ENCODE measurements at regions not wholly inside any gene's neighbourhood (a gene's known extent, or its start where the extent isn't known, plus 50 kb on each side); places are given as distances from the start of the nearest gene placed in this dataset.

GRCh38 chr4:144302704-144303536 is 162.4 kb upstream of the GYPA start:
- no peak for DNase-seq (ENCODE audit: low read depth)

- no peak for DNase-seq (ENCODE audit: low read depth)
Measured at GRCh38 chr4:144304025-144304424, 163.5 kb upstream of the GYPA start.

DNA sequence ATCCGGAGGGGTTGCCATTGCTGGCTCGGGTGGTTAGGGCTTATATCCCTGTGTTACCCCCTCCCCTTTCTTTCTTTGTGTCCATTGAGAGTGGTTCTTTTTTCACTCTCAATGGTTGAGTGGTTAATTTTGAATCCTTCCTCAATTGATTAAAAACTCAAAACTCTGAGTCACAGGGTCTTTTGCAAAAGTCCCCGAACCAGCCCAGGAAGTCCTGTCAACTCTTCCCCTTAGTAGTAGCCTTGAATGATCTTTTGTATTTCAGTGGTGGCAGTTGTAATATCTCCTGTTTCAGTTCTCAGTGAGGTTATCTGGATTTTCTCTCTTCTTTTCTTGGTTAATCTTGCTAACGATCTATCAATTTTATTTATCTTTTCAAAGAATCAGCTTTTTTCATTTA is 170.0 kb upstream of the GYPA start:
- no peak for DNase-seq (ENCODE audit: low read depth)

- no peak for DNase-seq (ENCODE audit: low read depth)
Measured at GRCh38 chr4:144313370-144313769, 172.9 kb upstream of the GYPA start.

GRCh38 chr4:144316869-144317268 is 176.4 kb upstream of the GYPA start:
- no peak for DNase-seq (ENCODE audit: low read depth)

- no peak for DNase-seq (ENCODE audit: low read depth)
Measured at GRCh38 chr4:144318797-144319196, 178.3 kb upstream of the GYPA start.

GRCh38 chr4:144336633-144337032 is 196.1 kb upstream of the GYPA start:
- no peak for DNase-seq (ENCODE audit: low read depth)

GRCh38 chr4:144338148-144338547 is 197.6 kb upstream of the GYPA start:
- no peak for DNase-seq (ENCODE audit: low read depth)

DNA sequence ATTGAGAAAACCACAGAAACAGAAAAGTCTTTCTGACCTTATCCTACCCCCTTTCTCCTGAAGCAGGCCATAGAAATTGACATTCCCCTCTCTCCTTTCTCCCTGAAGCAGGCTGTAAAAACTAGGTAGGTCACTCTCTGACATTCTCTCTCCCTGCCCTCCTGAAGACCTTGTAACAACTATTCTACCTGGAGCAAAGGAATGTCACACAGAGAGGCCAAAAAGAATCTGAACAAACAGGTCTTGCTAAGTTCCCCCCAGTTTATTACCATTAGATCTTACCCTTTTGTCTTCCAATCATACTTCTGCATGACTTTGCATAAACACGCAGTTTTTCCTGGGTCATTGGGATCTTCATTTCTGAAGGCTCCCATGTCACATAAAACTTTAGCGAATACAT is 198.3 kb upstream of the GYPA start:
- DNase-seq (ENCODE audit: low read depth) = no peak

GRCh38 chr4:144340931-144341330 is 200.4 kb upstream of the GYPA start:
- no peak for DNase-seq (ENCODE audit: low read depth)

DNA sequence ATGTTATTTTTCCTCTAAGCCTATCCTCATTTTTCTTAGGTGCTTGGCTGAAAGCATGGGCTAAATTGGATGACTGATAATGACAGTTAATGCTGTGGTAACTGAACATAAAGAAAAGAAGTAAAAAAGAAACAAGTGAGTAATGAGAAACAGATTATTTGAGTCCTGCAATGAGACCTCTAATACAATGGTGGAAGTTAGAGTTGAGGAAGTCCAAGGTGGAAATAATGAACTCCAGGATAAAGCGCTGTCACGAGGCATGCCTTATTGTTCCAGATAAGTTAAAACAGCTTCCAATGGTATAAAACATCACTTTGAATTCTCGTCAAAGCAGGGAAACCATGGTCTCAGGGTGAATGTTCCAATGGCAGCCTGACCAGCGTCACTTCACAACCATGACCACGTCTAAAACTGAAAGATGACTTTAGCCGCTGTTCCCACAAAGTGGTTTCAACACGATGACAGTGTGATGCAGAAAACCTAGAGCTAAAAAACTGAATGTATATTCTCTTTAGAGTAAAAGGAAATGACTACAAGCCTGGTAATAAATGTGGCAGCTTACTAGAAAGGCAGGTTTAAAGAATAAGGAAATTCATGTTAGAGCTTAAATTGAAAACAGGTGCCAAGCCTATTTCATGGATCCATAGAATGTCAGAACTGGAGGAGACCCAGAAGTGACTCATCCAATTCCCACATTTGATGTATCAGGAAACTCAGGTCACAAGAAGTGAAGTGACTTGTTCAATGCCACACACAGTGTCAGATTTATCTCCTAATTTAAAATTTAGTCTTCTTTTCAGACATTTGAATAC is 202.6 kb upstream of the GYPA start:
- no peak for DNase-seq (ENCODE audit: low read depth)

GRCh38 chr4:144347121-144347520 is 206.6 kb upstream of the GYPA start:
- no peak for DNase-seq (ENCODE audit: low read depth)

GRCh38 chr4:144350706-144351105 is 210.2 kb upstream of the GYPA start:
- no peak for DNase-seq (ENCODE audit: low read depth)

DNA sequence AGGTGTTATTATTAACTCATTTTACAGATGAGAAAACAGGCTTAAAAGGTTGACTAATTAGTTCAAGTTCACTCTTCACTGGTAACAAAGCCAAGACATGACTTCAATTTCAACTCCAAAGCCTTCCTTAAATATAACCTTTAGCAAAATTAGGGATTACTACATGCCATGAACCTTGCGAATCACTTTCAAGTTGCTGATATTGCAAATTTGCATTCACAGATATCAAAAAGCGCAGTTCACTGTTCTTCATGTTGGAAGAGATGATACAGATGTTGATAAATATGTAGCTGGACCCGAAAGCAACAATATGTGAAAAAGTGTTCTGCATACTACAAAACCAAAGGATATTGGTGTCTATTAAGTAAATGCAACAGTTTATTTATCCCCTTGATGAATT is 210.8 kb upstream of the GYPA start:
- DNase-seq (ENCODE audit: low read depth) = no peak

- no peak for DNase-seq (ENCODE audit: low read depth)
Measured at GRCh38 chr4:144353292-144353691, 212.8 kb upstream of the GYPA start.

DNA sequence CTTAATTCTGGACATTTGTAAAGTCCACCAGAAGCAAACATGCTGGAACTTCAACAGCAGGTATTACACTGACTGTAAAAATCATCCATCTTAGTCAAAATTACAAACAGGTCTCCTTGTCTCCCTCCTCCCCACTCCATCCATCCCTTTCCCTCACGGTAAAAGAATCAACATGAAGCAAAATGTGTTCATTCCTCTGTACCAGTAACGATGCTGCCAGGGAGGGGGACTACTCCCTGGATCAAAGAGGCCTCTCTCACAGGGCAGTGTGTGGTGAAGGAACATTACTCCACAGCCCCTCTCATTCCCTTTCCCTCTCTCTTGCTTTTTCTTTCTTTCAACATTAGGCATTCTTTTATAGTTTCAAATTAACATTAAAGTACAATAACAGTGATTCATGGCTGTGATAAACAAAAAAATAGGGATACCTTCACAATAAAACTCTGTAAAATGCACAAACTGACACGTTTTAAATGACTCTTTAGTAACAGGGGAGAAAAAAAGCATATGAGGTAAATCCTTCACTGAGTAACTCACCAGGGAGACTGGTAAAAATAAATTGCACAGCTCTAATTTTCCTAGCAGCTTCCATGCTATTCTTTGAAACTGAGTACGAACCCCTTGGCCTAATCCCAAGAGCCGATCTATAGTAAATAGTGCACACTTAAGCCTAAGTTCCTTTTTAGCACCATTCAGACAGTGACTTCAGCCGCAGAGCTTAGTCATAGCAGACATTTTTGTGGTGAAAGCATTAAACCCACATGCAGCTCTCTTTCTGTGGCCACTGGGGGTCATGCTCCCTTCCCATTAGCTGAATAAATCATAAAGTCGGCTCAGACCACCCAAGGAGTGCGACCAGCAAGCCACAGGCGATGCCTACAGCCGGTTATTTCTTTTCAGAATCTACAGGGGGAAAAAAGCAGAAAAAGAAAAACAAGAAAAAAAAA is 215.6 kb upstream of the GYPA start:
- DNase-seq (ENCODE audit: low read depth) = peak; percentile 72

GRCh38 chr4:144356941-144357381 is 216.4 kb upstream of the GYPA start:
- no peak for DNase-seq (ENCODE audit: low read depth)

GRCh38 chr4:144357975-144358374 is 217.5 kb upstream of the GYPA start:
- DNase-seq (ENCODE audit: low read depth) = no peak

DNA sequence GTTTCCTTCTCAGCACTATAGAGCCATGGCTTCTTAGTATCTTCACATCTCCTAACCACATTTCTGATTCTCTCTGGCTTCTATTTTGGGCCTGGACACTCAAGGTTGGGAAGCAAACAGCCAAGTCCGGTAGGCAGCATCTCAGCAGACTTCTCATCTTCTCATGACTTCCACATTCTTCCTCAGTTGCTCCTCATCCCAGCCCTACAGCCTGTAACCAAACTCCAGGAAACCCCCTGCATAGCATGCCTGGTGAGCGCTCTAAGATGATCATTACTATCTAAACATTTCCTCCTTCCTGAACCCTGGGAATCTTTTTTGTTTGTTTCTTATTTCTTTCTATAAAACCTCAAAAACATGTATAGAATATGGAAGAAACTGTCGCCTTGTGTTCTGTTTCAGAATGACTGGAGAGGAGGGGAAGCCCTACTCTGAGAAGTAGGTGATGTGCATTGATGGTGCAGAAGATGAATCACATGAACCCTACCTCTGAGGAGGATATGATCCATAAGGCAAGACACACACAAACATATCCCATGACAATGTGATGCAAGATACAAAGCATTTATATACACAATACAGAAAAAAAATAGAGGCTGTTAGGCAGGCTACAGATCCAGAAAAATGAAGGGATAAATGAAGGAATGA is 219.8 kb upstream of the GYPA start:
- DNase-seq (ENCODE audit: low read depth) = no peak

DNA sequence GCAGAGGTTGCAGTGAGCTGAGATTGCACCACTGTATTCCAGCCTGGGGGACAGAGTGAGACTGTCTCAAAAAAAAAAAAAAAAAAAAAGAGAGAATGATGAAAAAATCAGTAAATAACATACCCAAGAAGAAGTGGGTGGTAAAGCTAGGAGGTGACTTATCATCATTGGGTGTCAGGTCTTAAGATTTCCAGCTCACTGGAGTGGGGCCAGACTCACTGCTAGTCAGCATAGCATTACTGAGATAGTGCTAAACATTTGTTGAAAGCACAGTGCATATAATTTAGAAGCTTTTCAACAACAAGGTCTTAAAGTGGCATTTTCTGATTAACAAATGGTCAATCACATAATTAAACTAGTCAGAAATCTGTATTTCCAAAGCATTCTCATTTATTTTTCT is 221.8 kb upstream of the GYPA start:
- DNase-seq (ENCODE audit: low read depth) = no peak

- DNase-seq (ENCODE audit: low read depth) = no peak
Measured at GRCh38 chr4:144363890-144364289, 223.4 kb upstream of the GYPA start.

Data from RPMI7951 (cell line).